ENCODE measurements at regions not wholly inside any gene's neighbourhood (a gene's known extent, or its start where the extent isn't known, plus 50 kb on each side); places are given as distances from the start of the nearest gene placed in this dataset.

DNA sequence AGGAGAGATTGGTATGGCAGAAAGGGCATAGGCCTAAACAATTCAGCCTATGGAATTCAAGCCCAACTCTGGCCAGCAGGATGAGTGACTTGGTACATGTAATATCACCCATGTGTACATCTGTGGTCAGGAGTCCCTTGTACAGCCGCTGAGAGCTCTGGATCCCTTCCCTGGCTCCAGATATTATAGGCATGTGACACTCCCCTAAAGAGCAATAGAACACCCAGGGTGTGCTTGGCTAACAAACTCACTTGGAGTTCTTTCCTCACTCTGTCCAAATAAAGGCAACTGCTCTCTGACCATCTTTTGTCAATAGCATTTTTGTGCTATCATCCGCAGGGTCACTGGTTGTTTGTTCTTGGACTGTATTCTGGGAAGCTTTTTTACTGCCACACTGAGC, 197.4 kb upstream of the NCKAP5 start:
- Histone ChIP-seq H3K36me3 (ENCODE audit: control insufficient read depth in 2 of 3, insufficient read depth in 3 of 3, low read length in 3 of 3) (no peaks in the 10 kb centered on the region), H3K9me3 (ENCODE audit: control insufficient read depth in 2 of 3, insufficient read depth in 1 of 3, low read length in 3 of 3) (no peaks in the 10 kb centered on the region), H3K4me1 (ENCODE audit: control insufficient read depth in 2 of 3, insufficient read depth in 2 of 3, low read depth in 1 of 3, low read length in 3 of 3) (no peaks in the 10 kb centered on the region), H3K4me3 (ENCODE audit: low read length in 3 of 3) (no peak overlapping the region), H3K27me3 (ENCODE audit: control insufficient read depth, insufficient read depth, low read length) (no peaks in the 10 kb centered on the region), H3K27ac (ENCODE audit: low read depth in 2 of 2, low read length in 2 of 2) (no peak overlapping the region), H3K9ac (ENCODE audit: low read length in 3 of 3) (no peak overlapping the region)
- intact Hi-C loops (cut with DNase I), result no loop called here
- TF ChIP-seq CTCF (IDR thresholded peaks at IDR 0.05; ENCODE audit: borderline replicate concordance, extremely low read depth, insufficient read depth), result no peak
- no peak for FAIRE-seq
- DNase-seq, result no peak

- DNase-seq, result no peak
- Histone ChIP-seq H3K27ac (ENCODE audit: low read depth in 2 of 2, low read length in 2 of 2) (no peak overlapping the region), H3K9ac (ENCODE audit: low read length in 3 of 3) (no peak overlapping the region), H3K4me1 (ENCODE audit: control insufficient read depth in 2 of 3, insufficient read depth in 2 of 3, low read depth in 1 of 3, low read length in 3 of 3) (no peaks in the 10 kb centered on the region), H3K36me3 (ENCODE audit: control insufficient read depth in 2 of 3, insufficient read depth in 3 of 3, low read length in 3 of 3) (no peaks in the 10 kb centered on the region), H3K4me3 (ENCODE audit: low read length in 3 of 3) (no peak overlapping the region), H3K9me3 (ENCODE audit: control insufficient read depth in 2 of 3, insufficient read depth in 1 of 3, low read length in 3 of 3) (no peaks in the 10 kb centered on the region), H3K27me3 (ENCODE audit: control insufficient read depth, insufficient read depth, low read length) (no peaks in the 10 kb centered on the region)
- TF ChIP-seq CTCF (IDR thresholded peaks at IDR 0.05; ENCODE audit: borderline replicate concordance, extremely low read depth, insufficient read depth), result no peak
- intact Hi-C loops (cut with DNase I), result no loop called here
- no peak for FAIRE-seq
Measured at GRCh38 chr2:133766164-133766832, 198.0 kb upstream of the NCKAP5 start.

DNA sequence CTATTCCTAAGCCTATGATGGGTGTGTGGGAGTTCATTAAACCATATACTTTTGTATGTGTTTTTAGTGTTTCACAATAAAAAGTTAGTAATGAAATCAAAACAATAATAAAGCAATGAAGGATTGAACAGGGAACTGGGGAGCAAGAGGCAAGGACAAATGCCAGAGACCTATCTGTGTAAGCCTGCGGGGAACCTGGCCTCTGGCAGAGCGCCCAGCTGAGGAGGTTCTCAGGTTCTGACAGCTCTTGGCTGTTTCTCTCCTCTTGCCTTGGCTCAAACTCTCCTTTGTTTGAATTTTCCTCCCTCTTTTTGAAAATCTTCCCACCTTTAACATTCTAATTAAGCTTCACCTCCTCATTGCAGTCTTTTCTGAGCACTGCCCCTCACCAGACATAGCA, 200.0 kb upstream of the NCKAP5 start:
- no peak for TF ChIP-seq CTCF (IDR thresholded peaks at IDR 0.05; ENCODE audit: borderline replicate concordance, extremely low read depth, insufficient read depth)
- no peaks in the 10 kb centered on the region for H3K9me3 ChIP-seq (ENCODE audit: control insufficient read depth in 2 of 3, insufficient read depth in 1 of 3, low read length in 3 of 3)
- H3K4me1 ChIP-seq (ENCODE audit: control insufficient read depth in 2 of 3, insufficient read depth in 2 of 3, low read depth in 1 of 3, low read length in 3 of 3), result no peaks in the 10 kb centered on the region
- no peaks in the 10 kb centered on the region for H3K36me3 ChIP-seq (ENCODE audit: control insufficient read depth in 2 of 3, insufficient read depth in 3 of 3, low read length in 3 of 3)
- DNase-seq (no peak), FAIRE-seq (no peak)
- no peak overlapping the region for H3K27ac ChIP-seq (ENCODE audit: low read depth in 2 of 2, low read length in 2 of 2)
- H3K9ac ChIP-seq (ENCODE audit: low read length in 3 of 3), result no peak overlapping the region
- no peak overlapping the region for H3K4me3 ChIP-seq (ENCODE audit: low read length in 3 of 3)
- H3K27me3 ChIP-seq (ENCODE audit: control insufficient read depth, insufficient read depth, low read length), result no peaks in the 10 kb centered on the region
- intact Hi-C loops (cut with DNase I), result no loop called here
